LNCaP clone FGC (cell line): ENCODE measurements at regions not wholly inside any gene's neighbourhood (a gene's known extent, or its start where the extent isn't known, plus 50 kb on each side); places are given as distances from the start of the nearest gene placed in this dataset.

ENCODE experiments used
- DNase-seq: peaks from one replicate; pipeline ENCODE4 v3.0.0-alpha.2; 2011; ENCODE audit warnings: low read depth
- H3K4me3 ChIP-seq: 2 replicates; pipeline ENCODE4 v1.5.1; 2011; ENCODE audit warnings: mild to moderate bottlenecking, low read depth, low read length, control low read depth
- TF ChIP-seq, protein P1 (sequence below): IDR thresholded peaks from 2 replicates; pipeline ENCODE4 v1.5.1; 2012; ENCODE audit warnings: mild to moderate bottlenecking; ENCODE audit not compliant: control insufficient read depth, insufficient read depth; ENCODE audit errors: extremely low read depth

GRCh38 chr2:238963161-238963970 lies 115.5 kb downstream of the TWIST2 start:
- TF ChIP-seq, protein P1, sequence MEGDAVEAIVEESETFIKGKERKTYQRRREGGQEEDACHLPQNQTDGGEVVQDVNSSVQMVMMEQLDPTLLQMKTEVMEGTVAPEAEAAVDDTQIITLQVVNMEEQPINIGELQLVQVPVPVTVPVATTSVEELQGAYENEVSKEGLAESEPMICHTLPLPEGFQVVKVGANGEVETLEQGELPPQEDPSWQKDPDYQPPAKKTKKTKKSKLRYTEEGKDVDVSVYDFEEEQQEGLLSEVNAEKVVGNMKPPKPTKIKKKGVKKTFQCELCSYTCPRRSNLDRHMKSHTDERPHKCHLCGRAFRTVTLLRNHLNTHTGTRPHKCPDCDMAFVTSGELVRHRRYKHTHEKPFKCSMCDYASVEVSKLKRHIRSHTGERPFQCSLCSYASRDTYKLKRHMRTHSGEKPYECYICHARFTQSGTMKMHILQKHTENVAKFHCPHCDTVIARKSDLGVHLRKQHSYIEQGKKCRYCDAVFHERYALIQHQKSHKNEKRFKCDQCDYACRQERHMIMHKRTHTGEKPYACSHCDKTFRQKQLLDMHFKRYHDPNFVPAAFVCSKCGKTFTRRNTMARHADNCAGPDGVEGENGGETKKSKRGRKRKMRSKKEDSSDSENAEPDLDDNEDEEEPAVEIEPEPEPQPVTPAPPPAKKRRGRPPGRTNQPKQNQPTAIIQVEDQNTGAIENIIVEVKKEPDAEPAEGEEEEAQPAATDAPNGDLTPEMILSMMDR = no peak
- no peak for DNase-seq
- H3K4me3 ChIP-seq = no peak overlapping the region

- no peak for DNase-seq
- H3K4me3 ChIP-seq = no peak overlapping the region
- TF ChIP-seq, protein P1 = no peak
These were observed 116.1 kb downstream of the TWIST2 start for GRCh38 chr2:238963971-238964328.

- DNase-seq = no peak
- TF ChIP-seq, protein P1 = no peak
These were observed 116.7 kb downstream of the TWIST2 start for GRCh38 chr2:238964544-238965067.

DNA sequence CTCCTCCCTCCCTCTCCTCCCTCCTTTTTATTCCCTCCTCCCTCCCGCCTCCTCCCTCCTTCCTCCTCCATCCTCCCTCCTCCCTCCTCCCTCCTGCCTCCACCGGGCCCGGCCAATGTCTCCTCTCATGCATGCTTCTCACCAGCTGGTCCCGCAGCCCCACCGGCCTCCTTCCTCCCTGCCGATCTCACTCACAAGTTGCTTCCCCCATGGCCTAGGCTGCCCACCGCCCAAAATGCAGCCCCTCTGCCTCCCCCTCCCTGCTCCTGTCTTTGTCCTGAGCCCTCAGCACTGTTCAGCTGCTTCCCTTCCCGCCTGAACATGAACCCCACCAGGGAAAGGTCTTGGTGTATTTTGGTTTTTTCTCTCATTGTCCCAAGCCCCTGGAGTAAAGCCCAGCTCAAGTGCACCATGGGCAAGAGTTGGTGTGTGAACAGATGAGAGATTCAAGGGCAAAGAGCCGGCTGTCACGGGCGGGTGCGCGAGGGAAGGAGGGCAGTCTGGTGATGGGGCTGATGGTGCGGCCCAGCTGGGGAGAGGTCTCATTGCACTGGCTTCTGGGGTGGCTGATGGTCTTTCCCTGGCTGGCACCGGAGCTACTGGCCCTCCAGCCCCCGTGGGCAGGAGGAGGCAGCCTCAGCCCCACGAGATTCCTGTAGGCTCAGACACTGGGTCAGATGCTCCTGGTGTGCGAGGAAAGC lies 117.6 kb downstream of the TWIST2 start:
- TF ChIP-seq, protein P1 = no peak
- DNase-seq = no peak
- no peak overlapping the region for H3K4me3 ChIP-seq

More at GRCh38 chr2:238964544-238965067, 116.7 kb downstream of the TWIST2 start:
- no peak overlapping the region for H3K4me3 ChIP-seq

DNA sequence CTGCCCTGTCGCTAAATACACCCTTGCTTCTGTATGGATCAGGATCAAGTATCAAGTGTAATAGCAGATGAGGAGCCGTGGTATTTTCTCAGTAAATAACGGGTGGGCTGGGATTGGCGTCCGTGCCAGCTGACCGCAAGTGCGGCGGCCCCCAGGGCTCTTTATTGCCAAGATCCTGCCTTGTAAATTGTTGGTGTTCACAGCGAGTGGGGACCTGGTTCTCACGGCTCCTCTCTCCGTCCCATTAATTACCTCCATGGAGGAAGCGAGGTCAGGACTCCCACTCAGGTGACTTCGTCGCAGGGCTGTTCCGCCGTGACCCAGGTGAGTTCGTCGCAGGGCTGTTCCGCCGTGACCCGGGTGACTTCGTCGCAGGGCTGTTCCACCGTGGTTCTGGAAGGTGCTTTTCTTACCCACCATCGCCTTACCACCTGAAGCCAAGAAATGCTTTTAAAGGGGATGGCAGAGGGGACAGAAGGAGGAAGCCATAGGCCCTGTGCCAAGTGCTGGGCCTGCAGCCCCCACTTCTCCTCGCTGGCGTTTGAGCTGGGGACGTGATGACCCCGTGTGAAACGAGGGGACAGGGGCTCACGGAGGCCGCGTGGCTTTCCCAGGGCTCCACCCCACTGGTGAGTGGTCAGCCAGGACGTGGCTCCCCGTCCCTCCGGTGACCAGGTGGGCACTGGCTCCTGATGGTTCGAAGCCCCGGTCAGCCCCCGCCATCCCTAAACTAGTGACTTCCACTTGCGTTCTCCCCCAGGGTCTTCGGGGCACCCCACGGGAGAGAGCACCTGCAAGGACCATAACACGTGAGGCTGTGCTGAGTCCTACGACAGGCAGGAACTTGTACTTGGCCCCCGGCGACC lies 118.4 kb downstream of the TWIST2 start:
- TF ChIP-seq, protein P1 = no peak
- no peak for DNase-seq
- no peak overlapping the region for H3K4me3 ChIP-seq
